ENCODE measurements at regions not wholly inside any gene's neighbourhood (a gene's known extent, or its start where the extent isn't known, plus 50 kb on each side); places are given as distances from the start of the nearest gene placed in this dataset.
"Not testable (repeated sequence)": the region's sequence is repeated elsewhere in the genome, so short reads cannot be mapped to it uniquely, and the experiment has no call there.

GRCh38 chr2:111534910-111535352 is 349.1 kb downstream of the ANAPC1 start:
- peak; percentile 18 for DNase-seq
- no peaks in the 10 kb centered on the region; the same call in 1 of the 2 replicates for H3K36me3 Mint-ChIP-seq (ENCODE audit: low read depth)
- TF ChIP-seq CTCF (IDR thresholded peaks at IDR 0.05) = no peak
- no peaks in the 10 kb centered on the region for H3K9me3 Mint-ChIP-seq
- H3K4me3 Mint-ChIP-seq = peak overlapping the region; percentile 62
- no peaks in the 10 kb centered on the region for H3K27me3 Mint-ChIP-seq (ENCODE audit: insufficient read depth)
- H3K4me1 Mint-ChIP-seq (ENCODE audit: low read depth) = peaks cover 43% of the 10 kb centered on the region
- peak overlapping the region; percentile 90 for H3K27ac Mint-ChIP-seq

- Mint-ChIP-seq H3K4me3 (peak overlapping the region; percentile 62), H3K27me3 (ENCODE audit: insufficient read depth) (no peaks in the 10 kb centered on the region), H3K36me3 (ENCODE audit: low read depth) (no peaks in the 10 kb centered on the region; the same call in 1 of the 2 replicates), H3K9me3 (no peaks in the 10 kb centered on the region), H3K4me1 (ENCODE audit: low read depth) (peaks cover 43% of the 10 kb centered on the region), H3K27ac (peak overlapping the region; percentile 90)
- no peak for TF ChIP-seq CTCF (IDR thresholded peaks at IDR 0.05)
- DNase-seq = peak; percentile 33
Measured at GRCh38 chr2:111535404-111535803, 348.6 kb downstream of the ANAPC1 start.

GRCh38 chr2:111537078-111537655 is 346.8 kb downstream of the ANAPC1 start:
- TF ChIP-seq CTCF (IDR thresholded peaks at IDR 0.05) = no peak
- Mint-ChIP-seq H3K27ac (no peak overlapping the region), H3K4me1 (ENCODE audit: low read depth) (peaks cover 46% of the 10 kb centered on the region), H3K9me3 (no peaks in the 10 kb centered on the region), H3K27me3 (ENCODE audit: insufficient read depth) (no peaks in the 10 kb centered on the region), H3K4me3 (no peak overlapping the region), H3K36me3 (ENCODE audit: low read depth) (no peaks in the 10 kb centered on the region; the same call in 1 of the 2 replicates)
- DNase-seq = no peak

- peaks cover 29% of the 10 kb centered on the region for H3K4me1 Mint-ChIP-seq (ENCODE audit: low read depth)
- not testable (repeated sequence) for H3K9me3 Mint-ChIP-seq; DNase-seq; H3K27ac Mint-ChIP-seq; H3K4me3 Mint-ChIP-seq; H3K36me3 Mint-ChIP-seq (ENCODE audit: low read depth); H3K27me3 Mint-ChIP-seq (ENCODE audit: insufficient read depth)
Measured at GRCh38 chr2:111539991-111540390, 344.0 kb downstream of the ANAPC1 start.

GRCh38 chr2:111542120-111542774 is 341.7 kb downstream of the ANAPC1 start:
- not testable (repeated sequence) for H3K9me3 Mint-ChIP-seq; H3K4me3 Mint-ChIP-seq; H3K27me3 Mint-ChIP-seq (ENCODE audit: insufficient read depth); H3K36me3 Mint-ChIP-seq (ENCODE audit: low read depth)
- peak; percentile 48 for DNase-seq
- Mint-ChIP-seq H3K4me1 (ENCODE audit: low read depth) (peaks cover 11% of the 10 kb centered on the region), H3K27ac (peak overlapping the region; percentile 63)

GRCh38 chr2:111544006-111544405 is 340.0 kb downstream of the ANAPC1 start:
- peaks cover 11% of the 10 kb centered on the region for H3K4me1 Mint-ChIP-seq (ENCODE audit: low read depth)
- not testable (repeated sequence) for H3K27me3 Mint-ChIP-seq (ENCODE audit: insufficient read depth); H3K4me3 Mint-ChIP-seq; H3K9me3 Mint-ChIP-seq; DNase-seq; H3K36me3 Mint-ChIP-seq (ENCODE audit: low read depth)
- H3K27ac Mint-ChIP-seq = peak overlapping the region; percentile 12; the same call in 1 of the 2 replicates

GRCh38 chr2:111545723-111546431 is 338.1 kb downstream of the ANAPC1 start:
- not testable (repeated sequence) for DNase-seq; H3K4me3 Mint-ChIP-seq; H3K27ac Mint-ChIP-seq; H3K9me3 Mint-ChIP-seq; H3K36me3 Mint-ChIP-seq (ENCODE audit: low read depth); H3K27me3 Mint-ChIP-seq (ENCODE audit: insufficient read depth)
- peaks cover 11% of the 10 kb centered on the region for H3K4me1 Mint-ChIP-seq (ENCODE audit: low read depth)

- H3K4me3 Mint-ChIP-seq; H3K9me3 Mint-ChIP-seq; H3K36me3 Mint-ChIP-seq (ENCODE audit: low read depth); DNase-seq; H3K27me3 Mint-ChIP-seq (ENCODE audit: insufficient read depth); H3K27ac Mint-ChIP-seq: not testable (repeated sequence)
- peaks cover 17% of the 10 kb centered on the region for H3K4me1 Mint-ChIP-seq (ENCODE audit: low read depth)
Measured at GRCh38 chr2:111546578-111546977, 337.4 kb downstream of the ANAPC1 start.

- not testable (repeated sequence) for H3K36me3 Mint-ChIP-seq (ENCODE audit: low read depth); H3K4me1 Mint-ChIP-seq (ENCODE audit: low read depth); DNase-seq; H3K27me3 Mint-ChIP-seq (ENCODE audit: insufficient read depth); H3K4me3 Mint-ChIP-seq; H3K9me3 Mint-ChIP-seq; H3K27ac Mint-ChIP-seq
Measured at GRCh38 chr2:111549174-111549573, 334.8 kb downstream of the ANAPC1 start.

- H3K4me1 Mint-ChIP-seq (ENCODE audit: low read depth); H3K27me3 Mint-ChIP-seq (ENCODE audit: insufficient read depth); H3K36me3 Mint-ChIP-seq (ENCODE audit: low read depth); H3K9me3 Mint-ChIP-seq; H3K27ac Mint-ChIP-seq; H3K4me3 Mint-ChIP-seq; DNase-seq: not testable (repeated sequence)
Measured at GRCh38 chr2:111551428-111551827, 332.6 kb downstream of the ANAPC1 start.

- H3K9me3 Mint-ChIP-seq; H3K36me3 Mint-ChIP-seq (ENCODE audit: low read depth); H3K4me3 Mint-ChIP-seq; H3K4me1 Mint-ChIP-seq (ENCODE audit: low read depth); DNase-seq; H3K27ac Mint-ChIP-seq; H3K27me3 Mint-ChIP-seq (ENCODE audit: insufficient read depth): not testable (repeated sequence)
Measured at GRCh38 chr2:111552625-111553024, 331.4 kb downstream of the ANAPC1 start.
